GM19351 (cell line): ENCODE measurements at regions not wholly inside any gene's neighbourhood (a gene's known extent, or its start where the extent isn't known, plus 50 kb on each side); places are given as distances from the start of the nearest gene placed in this dataset.
"Not testable (repeated sequence)": the region's sequence is repeated elsewhere in the genome, so short reads cannot be mapped to it uniquely, and the experiment has no call there.

Source experiments
- ATAC-seq: cut with Tn5 transposase; IDR thresholded peaks from one replicate; pipeline ENCODE4 v1.9.1; 2021; ENCODE audit warnings: mild to moderate bottlenecking, moderate library complexity; ENCODE audit not compliant: unreplicated experiment

- not testable (repeated sequence) for ATAC-seq
Measured at GRCh38 chr7:6882321-6882721, 56.2 kb upstream of the CCZ1B start.

GRCh38 chr7:6883756-6884155, 57.7 kb upstream of the CCZ1B start:
- ATAC-seq, result not testable (repeated sequence)

DNA sequence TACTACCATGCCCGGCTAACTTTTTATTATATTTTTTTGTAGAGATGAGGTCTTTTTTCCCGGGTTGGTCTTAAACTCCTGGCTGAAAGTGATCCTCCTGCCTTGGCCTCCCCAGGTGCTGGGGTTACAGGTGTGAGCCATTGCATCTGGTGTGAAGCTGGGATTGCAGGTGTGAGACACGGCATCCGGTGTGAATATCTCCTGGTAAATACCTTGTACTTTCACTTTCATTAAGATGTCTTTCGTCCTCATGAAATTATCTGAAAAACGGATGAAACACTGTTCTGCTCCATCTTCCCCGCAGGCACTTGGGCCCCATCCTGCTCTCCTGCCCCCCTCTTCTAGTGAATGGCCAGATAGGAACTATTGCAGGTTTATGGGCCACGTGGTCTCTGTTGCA, 60.1 kb upstream of the CCZ1B start:
- no peak for ATAC-seq

GRCh38 chr7:6888267-6889045, 62.4 kb upstream of the CCZ1B start:
- not testable (repeated sequence) for ATAC-seq

- ATAC-seq, result no peak
Measured at GRCh38 chr7:6889252-6889812, 63.3 kb upstream of the CCZ1B start.

- not testable (repeated sequence) for ATAC-seq
Measured at GRCh38 chr7:6902097-6902518, 76.0 kb upstream of the CCZ1B start.

DNA sequence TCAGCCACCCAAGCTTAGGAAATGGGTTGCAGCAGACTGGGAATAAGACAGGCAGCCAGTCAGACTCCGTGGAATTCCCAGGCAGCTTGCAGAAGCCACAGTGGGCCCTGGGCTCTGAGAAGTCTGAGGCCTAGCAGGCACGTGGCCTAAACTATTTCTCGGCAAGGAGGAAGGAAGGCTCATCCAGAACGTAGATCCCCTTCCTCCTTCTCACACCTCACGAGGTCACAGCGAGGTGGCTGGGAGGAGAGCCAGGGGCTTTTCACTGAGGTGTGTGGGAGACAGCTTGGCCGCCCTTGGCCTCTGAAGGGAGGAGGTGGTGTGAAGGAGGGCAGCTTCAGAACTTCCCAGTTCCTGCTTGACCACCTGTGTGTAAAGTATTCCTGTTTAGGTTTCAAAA, 77.2 kb upstream of the CCZ1B start:
- not testable (repeated sequence) for ATAC-seq

DNA sequence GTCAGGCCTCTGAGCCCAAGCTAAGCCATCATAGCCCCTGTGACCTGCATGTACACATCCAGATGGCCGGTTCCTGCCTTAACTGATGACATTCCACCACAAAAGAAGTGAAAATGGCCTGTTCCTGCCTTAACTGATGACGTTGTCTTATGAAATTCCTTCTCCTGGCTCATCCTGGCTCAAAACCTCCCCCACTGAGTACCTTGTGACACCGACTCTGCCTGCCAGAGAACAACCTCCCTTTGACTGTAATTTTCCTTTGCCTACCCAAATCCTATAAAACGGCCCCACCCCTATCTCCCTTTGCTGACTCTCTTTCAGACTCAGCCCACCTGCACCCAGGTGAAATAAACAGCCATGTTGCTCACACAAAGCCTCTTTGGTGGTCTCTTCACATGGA, 77.7 kb upstream of the CCZ1B start:
- not testable (repeated sequence) for ATAC-seq

- no peak for ATAC-seq
Measured at GRCh38 chr7:6917258-6917657, 91.2 kb upstream of the CCZ1B start.

DNA sequence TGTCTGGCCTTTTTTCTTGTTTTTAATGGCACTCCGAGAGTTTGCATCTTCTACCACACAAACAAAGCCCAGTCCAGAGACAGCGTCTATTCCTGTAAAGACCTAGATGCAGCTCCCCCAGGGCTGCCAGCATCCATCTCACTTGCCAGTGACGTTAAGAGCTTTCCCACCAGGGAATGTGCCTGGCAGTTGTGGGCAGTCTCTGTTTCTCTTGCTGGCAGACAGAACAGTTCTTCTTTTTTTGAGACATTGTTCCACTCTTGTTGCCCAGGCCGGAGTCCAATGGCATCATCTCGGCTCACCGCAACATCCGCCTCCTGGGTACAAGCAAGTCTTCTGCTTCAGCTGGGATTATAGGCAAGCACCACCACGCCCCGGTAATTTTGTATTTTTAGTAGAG, 93.1 kb upstream of the CCZ1B start:
- ATAC-seq, result not testable (repeated sequence)

DNA sequence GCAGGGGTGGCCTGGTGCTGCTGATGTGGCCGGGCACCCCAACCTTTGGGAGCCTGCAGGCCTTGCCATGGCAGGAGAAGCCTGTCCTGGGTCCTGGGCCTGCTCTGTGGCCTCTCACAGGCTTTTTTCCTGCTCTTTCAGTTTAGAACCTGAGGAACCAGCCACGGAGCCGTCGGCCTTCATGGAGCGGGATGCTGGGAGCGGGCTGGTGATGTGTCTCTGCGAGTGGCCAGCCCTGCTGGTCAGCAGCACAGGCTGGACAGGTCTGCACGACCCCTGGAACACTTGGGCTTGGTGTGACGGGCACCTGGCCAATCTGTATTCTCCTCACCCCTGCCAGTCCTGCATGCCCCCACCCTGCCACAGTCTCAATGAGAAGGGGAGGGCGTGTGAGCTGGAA, 98.4 kb upstream of the CCZ1B start:
- not testable (repeated sequence) for ATAC-seq

GRCh38 chr7:6926193-6927174, 100.4 kb upstream of the CCZ1B start:
- ATAC-seq, result not testable (repeated sequence)

GRCh38 chr7:6927643-6928042, 101.6 kb upstream of the CCZ1B start:
- not testable (repeated sequence) for ATAC-seq

DNA sequence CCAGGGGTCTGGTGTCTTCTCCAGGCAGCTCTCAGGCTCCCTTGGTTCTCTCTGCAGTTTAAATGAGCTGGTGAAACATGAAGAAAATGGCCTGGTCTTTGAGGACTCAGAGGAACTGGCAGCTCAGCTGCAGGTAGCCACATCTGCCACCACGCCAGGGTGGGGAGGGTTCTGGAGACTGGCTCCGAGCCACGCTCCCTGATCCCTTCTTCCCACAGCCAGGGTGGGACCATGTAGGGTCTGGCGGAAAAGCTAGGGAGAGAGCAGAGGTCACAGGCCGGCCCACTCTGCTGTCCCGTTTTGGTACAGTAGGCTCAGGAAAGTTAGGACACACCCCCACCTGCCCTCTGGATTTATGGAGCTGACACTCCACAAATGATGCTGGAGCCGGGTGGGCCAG, 103.5 kb upstream of the CCZ1B start:
- ATAC-seq, result not testable (repeated sequence)

GRCh38 chr7:6930081-6930635, 104.1 kb upstream of the CCZ1B start:
- ATAC-seq, result not testable (repeated sequence)

DNA sequence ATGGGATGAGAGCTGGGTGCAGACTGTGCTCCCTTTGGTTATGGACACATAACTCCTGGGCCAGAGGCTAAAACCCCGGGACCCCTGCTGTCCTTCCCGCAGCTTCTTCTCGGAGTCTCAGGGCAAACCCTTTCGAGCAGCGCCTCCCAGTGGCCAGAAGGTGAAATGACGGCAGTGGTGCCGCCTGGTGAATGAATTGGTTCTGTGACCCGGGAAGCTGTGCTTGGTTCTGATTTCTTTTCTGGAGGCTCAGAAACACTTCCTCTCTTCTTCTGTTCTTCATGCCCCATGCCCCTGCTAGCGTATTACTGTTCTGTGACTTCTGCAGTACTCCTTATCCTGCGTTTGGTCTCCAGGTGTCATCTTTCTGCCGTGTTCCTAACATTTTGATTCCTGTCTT, 104.7 kb upstream of the CCZ1B start:
- ATAC-seq, result not testable (repeated sequence)

DNA sequence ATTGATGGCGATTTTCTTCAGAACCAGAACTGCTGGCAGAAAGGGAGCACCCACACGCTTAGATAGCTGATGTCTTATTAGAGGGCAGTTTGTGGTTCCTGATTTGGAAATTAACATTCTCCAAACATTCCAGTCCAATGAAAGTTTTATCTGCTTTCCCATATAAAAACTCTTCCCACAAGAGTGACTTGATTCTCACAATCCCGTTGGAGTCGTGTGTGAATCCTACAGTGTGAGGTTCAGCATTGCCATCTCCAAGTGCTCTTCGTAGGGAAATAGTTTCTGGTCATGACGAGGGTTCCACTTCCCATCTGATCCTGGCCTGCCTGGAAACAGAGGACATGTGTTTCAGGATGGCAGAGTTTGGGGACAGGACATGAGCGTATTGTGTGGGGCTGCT, 105.4 kb upstream of the CCZ1B start:
- not testable (repeated sequence) for ATAC-seq

- ATAC-seq, result not testable (repeated sequence)
Measured at GRCh38 chr7:6933954-6934632, 108.0 kb upstream of the CCZ1B start.

- ATAC-seq, result no peak
Measured at GRCh38 chr7:6934981-6935380, 108.9 kb upstream of the CCZ1B start.

- ATAC-seq, result not testable (repeated sequence)
Measured at GRCh38 chr7:6936626-6937025, 110.6 kb upstream of the CCZ1B start.
